H1 (cell line): ENCODE measurements at regions not wholly inside any gene's neighbourhood (a gene's known extent, or its start where the extent isn't known, plus 50 kb on each side); places are given as distances from the start of the nearest gene placed in this dataset.

Experiments
- CTCF ChIA-PET: fragments of 300-600 bp; sonication (Branson Sonifier 250); formaldehyde crosslinking; loops from one replicate; lab custom pipeline; 2021; ENCODE audit not compliant: partially characterized antibody; lab: Charles Lee
- POLR2A ChIA-PET: fragments of 300-600 bp; sonication (Branson Sonifier 250); formaldehyde crosslinking; loops from one replicate; lab custom pipeline; 2021; ENCODE audit warnings: inconsistent platforms; ENCODE audit not compliant: partially characterized antibody; lab: Charles Lee
- DNase-seq, 2 experiments: peaks; one replicate each; pipeline versions ENCODE4 v3.0.0 to v3.0.0-alpha.2; 2010 to 2022; ENCODE audit warnings: low spot score in 2 of 2, low read depth in 1 of 2, mixed read lengths in 1 of 2
- FAIRE-seq: peaks from 2 replicates; lab custom pipeline; 2011; peaks lifted over from hg19 to GRCh38; lab: Jason Lieb, UNC
- H2AFZ ChIP-seq: 2 replicates; pipeline ENCODE4 v1.8.1; 2012; ENCODE audit warnings: low read length, inconsistent platforms
- H2AK5ac ChIP-seq: 2 replicates; pipeline ENCODE4 v1.6.1; 2013; ENCODE audit warnings: low read depth, low read length
- H2BK120ac ChIP-seq: replicated peaks from 2 replicates; pipeline ENCODE3; 2013; ENCODE audit warnings: low read depth, low read length, inconsistent platforms
- H2BK12ac ChIP-seq: 2 replicates; pipeline ENCODE4 v1.6.1; 2013; ENCODE audit warnings: low read depth, low read length
- H2BK15ac ChIP-seq: 2 replicates; pipeline ENCODE4 v1.6.1; 2013; ENCODE audit warnings: low read length
- H2BK20ac ChIP-seq: 2 replicates; pipeline ENCODE4 v1.6.1; 2013; ENCODE audit warnings: low read length
- H2BK5ac ChIP-seq: 2 replicates; pipeline ENCODE4 v1.6.1; 2013; ENCODE audit warnings: low read depth, low read length
- H3K14ac ChIP-seq: 2 replicates; pipeline ENCODE4 v1.6.1; 2013; ENCODE audit warnings: inconsistent platforms; ENCODE audit not compliant: insufficient read length
- H3K18ac ChIP-seq: 2 replicates; pipeline ENCODE4 v1.6.1; 2013; ENCODE audit warnings: low read length; ENCODE audit errors: extremely low read depth
- H3K23ac ChIP-seq: 2 replicates; pipeline ENCODE4 v1.6.1; 2013; ENCODE audit warnings: inconsistent platforms; ENCODE audit not compliant: insufficient read length
- H3K23me2 ChIP-seq: 2 replicates; pipeline ENCODE4 v1.6.1; 2013; ENCODE audit warnings: low read depth, low read length
- H3K27ac ChIP-seq: 2 replicates; pipeline ENCODE4 v1.6.1; 2011; ENCODE audit warnings: low read depth, low read length, inconsistent platforms
- H3K27me3 ChIP-seq, 4 experiments: replicated peaks in 1 of 4; 1 replicate in 1 of 4; 2 replicates in 3 of 4; pipeline versions ENCODE4 v1.6.1 to v1.8.1; 2011 to 2013; ENCODE audit warnings: low read length in 3 of 4, mild to moderate bottlenecking in 3 of 4, inconsistent platforms in 2 of 4, mixed read lengths in 2 of 4, moderate library complexity in 1 of 4; ENCODE audit not compliant: control insufficient read depth in 3 of 4, insufficient read depth in 3 of 4; ENCODE audit errors: extremely low read depth in 1 of 4
- H3K36me3 ChIP-seq, 4 experiments: 2 replicates each; pipeline versions ENCODE4 v1.6.1 to v1.8.1; 2011 to 2013; ENCODE audit warnings: mild to moderate bottlenecking in 4 of 4, low read length in 3 of 4, moderate library complexity in 2 of 4, control low read depth in 1 of 4, inconsistent platforms in 1 of 4; ENCODE audit not compliant: insufficient read depth in 4 of 4, control insufficient read depth in 2 of 4
- H3K4ac ChIP-seq: replicated peaks from 2 replicates; pipeline ENCODE3; 2013; ENCODE audit warnings: low read length, low read depth, mixed read lengths, inconsistent platforms; ENCODE audit not compliant: insufficient read length
- H3K4me1 ChIP-seq, 4 experiments: replicated peaks in 1 of 4; 1 replicate in 1 of 4; 2 replicates in 3 of 4; pipeline versions ENCODE4 v1.6.1 to v1.8.1; 2011 to 2013; ENCODE audit warnings: low read length in 3 of 4, inconsistent platforms in 2 of 4, mixed read lengths in 1 of 4; ENCODE audit not compliant: insufficient read depth in 4 of 4, control insufficient read depth in 3 of 4
- H3K4me2 ChIP-seq, 2 experiments: 2 replicates each; pipeline versions ENCODE4 v1.6.1 to v1.8.1; 2011 to 2013; ENCODE audit warnings: low read depth in 2 of 2, low read length in 2 of 2, control low read depth in 1 of 2, inconsistent platforms in 1 of 2, mild to moderate bottlenecking in 1 of 2; ENCODE audit not compliant: insufficient read depth in 1 of 2
- H3K4me3 ChIP-seq, 4 experiments: fragments of 200-600, 300-600 bp in 1 of 4; sonication (generic), shearing (Covaris generic), sonication (Bioruptor Twin) in 1 of 4; 2 replicates each; pipeline versions ENCODE4 v1.5.1 to v1.8.1; 2011 to 2016; ENCODE audit warnings: low read length in 4 of 4, low read depth in 3 of 4, control low read depth in 2 of 4, inconsistent platforms in 2 of 4, mild to moderate bottlenecking in 2 of 4, mixed read lengths in 1 of 4, moderate library complexity in 1 of 4; ENCODE audit not compliant: insufficient read depth in 2 of 4; ENCODE audit errors: extremely low read depth in 1 of 4
- H3K56ac ChIP-seq: replicated peaks from 2 replicates; pipeline ENCODE3; 2013; ENCODE audit warnings: low read depth, mild to moderate bottlenecking, mixed read lengths, low read length, inconsistent platforms; ENCODE audit not compliant: insufficient read length
- H3K79me1 ChIP-seq: 2 replicates; pipeline ENCODE4 v1.6.1; 2013; ENCODE audit warnings: low read depth, low read length, control low read depth
- H3K79me2 ChIP-seq, 2 experiments: 2 replicates each; pipeline versions ENCODE4 v1.6.1 to v1.8.1; 2012 to 2013; ENCODE audit warnings: low read length in 2 of 2, mild to moderate bottlenecking in 2 of 2, inconsistent platforms in 1 of 2; ENCODE audit not compliant: insufficient read depth in 2 of 2, control insufficient read depth in 1 of 2
- H3K9ac ChIP-seq, 4 experiments: replicated peaks in 1 of 4; 1 replicate in 1 of 4; 2 replicates in 3 of 4; pipeline versions ENCODE4 v1.6.1 to v1.8.1; 2011 to 2013; ENCODE audit warnings: low read depth in 3 of 4, low read length in 3 of 4, control low read depth in 2 of 4, mild to moderate bottlenecking in 2 of 4, moderate library complexity in 2 of 4, inconsistent platforms in 1 of 4; ENCODE audit errors: extremely low read depth in 1 of 4
- H3K9me3 ChIP-seq, 2 experiments: 2 replicates each; pipeline versions ENCODE4 v1.6.1 to v1.8.1; 2012 to 2013; ENCODE audit warnings: mild to moderate bottlenecking in 2 of 2, moderate library complexity in 2 of 2, control low read depth in 1 of 2, inconsistent platforms in 1 of 2, low read depth in 1 of 2, low read length in 1 of 2, mixed read lengths in 1 of 2; ENCODE audit not compliant: insufficient read depth in 2 of 2
- H4K20me1 ChIP-seq, 2 experiments: replicated peaks in 1 of 2; 2 replicates each; pipeline versions ENCODE3 to v1.8.1; 2011 to 2013; ENCODE audit warnings: inconsistent platforms in 2 of 2, low read length in 2 of 2, mild to moderate bottlenecking in 1 of 2; ENCODE audit not compliant: insufficient read depth in 2 of 2, control insufficient read depth in 1 of 2
- H4K5ac ChIP-seq: 2 replicates; pipeline ENCODE4 v1.6.1; 2013; ENCODE audit warnings: low read length, low read depth, mixed read lengths, inconsistent platforms; ENCODE audit not compliant: insufficient read length
- H4K8ac ChIP-seq: 2 replicates; pipeline ENCODE4 v1.8.0; 2013; ENCODE audit warnings: mild to moderate bottlenecking, moderate library complexity, low read length, inconsistent platforms; ENCODE audit not compliant: insufficient read depth; ENCODE audit errors: extremely low read depth
- H4K91ac ChIP-seq: replicated peaks from 2 replicates; pipeline ENCODE3; 2013; ENCODE audit warnings: low read length, mixed read lengths, inconsistent platforms; ENCODE audit not compliant: insufficient read length
- CBX8 ChIP-seq: fragments of 300-800, 300-1000 bp; sonication (generic); IDR thresholded peaks from 2 replicates; pipeline ENCODE4 v1.7.1; 2016; ENCODE audit warnings: low read depth, low read length, borderline replicate concordance
- CEBPB ChIP-seq: IDR thresholded peaks from 2 replicates; pipeline ENCODE4 v1.6.1; 2012; ENCODE audit warnings: low read depth, low read length
- GTF2F1 ChIP-seq: IDR thresholded peaks from 2 replicates; pipeline ENCODE4 v1.6.1; 2012; ENCODE audit warnings: low read depth, low read length, improper control_type of control experiment, borderline replicate concordance
- POU5F1 ChIP-seq: IDR thresholded peaks from 2 replicates; pipeline ENCODE4 v1.6.1; 2011; ENCODE audit warnings: low read depth, mild to moderate bottlenecking, low read length, moderate library complexity
- RNF2 ChIP-seq: fragments of 200-900, 300-1000 bp; sonication (generic); IDR thresholded peaks from 2 replicates; pipeline ENCODE4 v1.7.1; 2016; ENCODE audit warnings: borderline replicate concordance, low read depth, mild to moderate bottlenecking, antibody characterized with exemption, low read length; ENCODE audit not compliant: poor library complexity, severe bottlenecking; ENCODE audit errors: missing control alignments
- RXRA ChIP-seq: IDR thresholded peaks from 2 replicates; pipeline ENCODE4 v1.6.1; 2011; ENCODE audit warnings: low read depth, mild to moderate bottlenecking, low read length, moderate library complexity; ENCODE audit not compliant: insufficient read depth
- SP1 ChIP-seq: IDR thresholded peaks from 2 replicates; pipeline ENCODE4 v1.6.1; 2011; ENCODE audit warnings: low read depth, low read length
- TF ChIP-seq, protein P1 (sequence below): IDR thresholded peaks from 2 replicates; pipeline ENCODE4 v1.6.1; 2012; ENCODE audit warnings: inconsistent platforms

DNA sequence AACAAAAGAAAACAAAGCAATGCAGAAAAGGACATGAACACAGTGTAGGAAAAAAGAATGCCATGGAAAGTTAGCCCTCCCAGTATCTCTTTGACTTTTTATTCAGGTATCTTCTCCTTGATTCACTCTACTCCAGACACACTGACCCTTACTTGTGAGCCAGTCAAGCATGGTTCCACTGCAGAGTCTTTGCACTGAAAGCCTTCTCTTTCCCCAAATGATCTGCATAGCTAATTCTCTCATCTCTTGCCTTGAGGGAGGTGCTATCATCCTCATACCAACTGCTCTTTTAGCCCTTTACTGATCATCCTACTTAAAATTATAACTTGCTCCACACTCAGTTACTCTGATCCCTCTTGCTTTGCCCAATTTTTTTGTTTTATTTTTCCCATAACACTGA lies 101.2 kb upstream of the SLC16A7 start:
- no peaks in the 10 kb centered on the region for H4K20me1 ChIP-seq
- H4K91ac ChIP-seq = no peak overlapping the region
- no peak overlapping the region for H4K5ac ChIP-seq
- H3K79me2 ChIP-seq = no peaks in the 10 kb centered on the region
- H3K4ac ChIP-seq = no peak overlapping the region
- FAIRE-seq (no peak), DNase-seq (no peak)
- no peak overlapping the region for H3K4me2 ChIP-seq
- H2BK5ac ChIP-seq = no peak overlapping the region
- peaks cover 0 to 2% (median 0%) of the 10 kb centered on the region in 4 experiments; a peak in 1 of 7 replicates for H3K4me1 ChIP-seq
- H3K9me3 ChIP-seq = no peaks in the 10 kb centered on the region
- no peak overlapping the region for H3K56ac ChIP-seq
- H3K23ac ChIP-seq = no peak overlapping the region
- TF ChIP-seq, protein P1, sequence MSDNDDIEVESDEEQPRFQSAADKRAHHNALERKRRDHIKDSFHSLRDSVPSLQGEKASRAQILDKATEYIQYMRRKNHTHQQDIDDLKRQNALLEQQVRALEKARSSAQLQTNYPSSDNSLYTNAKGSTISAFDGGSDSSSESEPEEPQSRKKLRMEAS = no peak
- TF ChIP-seq SP1 (no peak), CEBPB (no peak), RNF2 (no peak), GTF2F1 (no peak), CBX8 (no peak), POU5F1 (no peak), RXRA (no peak)
- TF ChIP-seq, all 59 proteins: peak for 0
- Histone ChIP-seq H3K14ac (no peak overlapping the region), H3K36me3 (no peaks in the 10 kb centered on the region), H2AFZ (no peak overlapping the region), H2AK5ac (no peak overlapping the region), H2BK120ac (no peak overlapping the region), H3K4me3 (no peak overlapping the region), H3K9ac (no peak overlapping the region), H3K23me2 (no peaks in the 10 kb centered on the region), H4K8ac (no peak overlapping the region), H3K18ac (no peak overlapping the region), H2BK15ac (no peak overlapping the region), H3K27ac (no peak overlapping the region), H3K27me3 (no peaks in the 10 kb centered on the region), H3K79me1 (no peaks in the 10 kb centered on the region), H2BK12ac (no peak overlapping the region), H2BK20ac (no peak overlapping the region)
- ChIA-PET CTCF (interaction anchor here (2.1 kb wide), 1 partner anchor 20 kb away, joined by 5 read pairs; no protein-coding TSS in a partner anchor), POLR2A (no interaction called here)
